ENCODE measurements at regions not wholly inside any gene's neighbourhood (a gene's known extent, or its start where the extent isn't known, plus 50 kb on each side); places are given as distances from the start of the nearest gene placed in this dataset.

DNA sequence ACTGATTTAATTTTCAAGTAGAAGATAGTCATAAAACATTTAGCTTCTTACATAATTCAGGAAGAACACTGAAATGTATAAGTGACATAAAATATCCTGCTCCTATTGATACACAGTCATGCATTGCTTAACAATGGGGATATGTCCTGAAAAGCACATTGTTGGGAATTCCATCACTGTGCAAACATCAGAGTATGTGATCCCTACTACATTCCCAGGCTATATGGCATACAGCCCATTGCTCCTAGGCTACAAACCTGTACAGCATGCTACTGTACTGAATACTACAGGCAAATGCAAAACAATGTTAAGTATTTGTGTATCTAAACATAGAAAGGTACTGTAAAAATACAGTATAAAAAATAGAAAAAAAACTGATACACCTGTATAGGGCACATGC is 723.9 kb upstream of the ARGLU1 start:
- TF ChIP-seq, protein P1, sequence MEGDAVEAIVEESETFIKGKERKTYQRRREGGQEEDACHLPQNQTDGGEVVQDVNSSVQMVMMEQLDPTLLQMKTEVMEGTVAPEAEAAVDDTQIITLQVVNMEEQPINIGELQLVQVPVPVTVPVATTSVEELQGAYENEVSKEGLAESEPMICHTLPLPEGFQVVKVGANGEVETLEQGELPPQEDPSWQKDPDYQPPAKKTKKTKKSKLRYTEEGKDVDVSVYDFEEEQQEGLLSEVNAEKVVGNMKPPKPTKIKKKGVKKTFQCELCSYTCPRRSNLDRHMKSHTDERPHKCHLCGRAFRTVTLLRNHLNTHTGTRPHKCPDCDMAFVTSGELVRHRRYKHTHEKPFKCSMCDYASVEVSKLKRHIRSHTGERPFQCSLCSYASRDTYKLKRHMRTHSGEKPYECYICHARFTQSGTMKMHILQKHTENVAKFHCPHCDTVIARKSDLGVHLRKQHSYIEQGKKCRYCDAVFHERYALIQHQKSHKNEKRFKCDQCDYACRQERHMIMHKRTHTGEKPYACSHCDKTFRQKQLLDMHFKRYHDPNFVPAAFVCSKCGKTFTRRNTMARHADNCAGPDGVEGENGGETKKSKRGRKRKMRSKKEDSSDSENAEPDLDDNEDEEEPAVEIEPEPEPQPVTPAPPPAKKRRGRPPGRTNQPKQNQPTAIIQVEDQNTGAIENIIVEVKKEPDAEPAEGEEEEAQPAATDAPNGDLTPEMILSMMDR (conservative IDR thresholded peaks at IDR 0.05; ENCODE audit: low read depth, low read length): no peak
- TF ChIP-seq EZH2 (IDR thresholded peaks at IDR 0.05; ENCODE audit: low read length, unreplicated experiment): no peak

Measured in PC-3 (cell line).